HG03135 (cell line): ENCODE measurements at regions not wholly inside any gene's neighbourhood (a gene's known extent, or its start where the extent isn't known, plus 50 kb on each side); places are given as distances from the start of the nearest gene placed in this dataset.
"Not testable (repeated sequence)": the region's sequence is repeated elsewhere in the genome, so short reads cannot be mapped to it uniquely, and the experiment has no call there.

Experiments
- ATAC-seq: cut with Tn5 transposase; IDR thresholded peaks from one replicate; pipeline ENCODE4 v1.9.1; 2021; ENCODE audit warnings: mild to moderate bottlenecking, moderate library complexity; ENCODE audit not compliant: unreplicated experiment

- ATAC-seq = no peak
Measured at GRCh38 chr14:106788534-106788933, 1262.2 kb downstream of the TMEM121 start.

- no peak for ATAC-seq
Measured at GRCh38 chr14:106789318-106789717, 1262.9 kb downstream of the TMEM121 start.

- no peak for ATAC-seq
Measured at GRCh38 chr14:106790189-106791036, 1264.0 kb downstream of the TMEM121 start.

GRCh38 chr14:106792543-106792942, 1266.2 kb downstream of the TMEM121 start:
- ATAC-seq = no peak

GRCh38 chr14:106798166-106798565, 1271.8 kb downstream of the TMEM121 start:
- ATAC-seq = not testable (repeated sequence)

GRCh38 chr14:106802413-106803364, 1276.3 kb downstream of the TMEM121 start:
- no peak for ATAC-seq

GRCh38 chr14:106803379-106803778, 1277.0 kb downstream of the TMEM121 start:
- no peak for ATAC-seq

GRCh38 chr14:106807493-106807892, 1281.1 kb downstream of the TMEM121 start:
- no peak for ATAC-seq

- no peak for ATAC-seq
Measured at GRCh38 chr14:106808458-106808857, 1282.1 kb downstream of the TMEM121 start.

- no peak for ATAC-seq
Measured at GRCh38 chr14:106808907-106809306, 1282.5 kb downstream of the TMEM121 start.

- ATAC-seq = no peak
Measured at GRCh38 chr14:106809615-106810014, 1283.2 kb downstream of the TMEM121 start.

- not testable (repeated sequence) for ATAC-seq
Measured at GRCh38 chr14:106810168-106810567, 1283.8 kb downstream of the TMEM121 start.

- no peak for ATAC-seq
Measured at GRCh38 chr14:106811162-106811561, 1284.8 kb downstream of the TMEM121 start.

- no peak for ATAC-seq
Measured at GRCh38 chr14:106812788-106813476, 1286.5 kb downstream of the TMEM121 start.

GRCh38 chr14:106813477-106813823, 1287.1 kb downstream of the TMEM121 start:
- no peak for ATAC-seq

GRCh38 chr14:106820119-106820518, 1293.7 kb downstream of the TMEM121 start:
- no peak for ATAC-seq

GRCh38 chr14:106821119-106821518, 1294.7 kb downstream of the TMEM121 start:
- no peak for ATAC-seq

GRCh38 chr14:106822905-106823304, 1296.5 kb downstream of the TMEM121 start:
- ATAC-seq = no peak

GRCh38 chr14:106823552-106823951, 1297.2 kb downstream of the TMEM121 start:
- ATAC-seq = no peak

GRCh38 chr14:106826833-106827369, 1300.5 kb downstream of the TMEM121 start:
- ATAC-seq = no peak

- no peak for ATAC-seq
Measured at GRCh38 chr14:106831322-106831720, 1304.9 kb downstream of the TMEM121 start.
